CD4-positive, alpha-beta T cell (primary cell): ENCODE measurements at regions not wholly inside any gene's neighbourhood (a gene's known extent, or its start where the extent isn't known, plus 50 kb on each side); places are given as distances from the start of the nearest gene placed in this dataset.

ENCODE experiments used
- ATAC-seq: fragments of 200-7000 bp; cut with Tn5 transposase; one replicate; pipeline ENCODE4 v1.10.0; 2022; ENCODE audit warnings: mild to moderate bottlenecking; ENCODE audit not compliant: poor library complexity
- CTCF ChIA-PET: fragments of 350-600 bp; sonication (Branson Sonifier 250); formaldehyde crosslinking; loops from one replicate; lab custom pipeline; 2021; ENCODE audit warnings: antibody characterized with exemption, inconsistent platforms; lab: Charles Lee
- POLR2A ChIA-PET: fragments of 350-600 bp; sonication (Branson Sonifier 250); formaldehyde crosslinking; loops from one replicate; lab custom pipeline; 2021; ENCODE audit warnings: antibody characterized with exemption, inconsistent platforms; lab: Charles Lee
- DNase-seq, 14 experiments: peaks; one replicate each; pipeline ENCODE4 v3.0.0-alpha.2; 2013 to 2020; ENCODE audit warnings: mixed read lengths in 2 of 14
- H3K27ac ChIP-seq, 2 donors: one replicate each; pipeline versions ENCODE4 v1.5.1 to v1.7.0; 2013; ENCODE audit warnings: low read length in 2 of 2, low read depth in 1 of 2, mild to moderate bottlenecking in 1 of 2
- H3K27me3 ChIP-seq, 2 experiments: 1 replicate in 1 of 2; 2 replicates in 1 of 2; pipeline versions ENCODE4 v1.6.1 to v1.7.0; 2013; ENCODE audit warnings: low read length in 2 of 2, control low read depth in 1 of 2, mild to moderate bottlenecking in 1 of 2, moderate library complexity in 1 of 2; ENCODE audit not compliant: insufficient read depth in 2 of 2, control insufficient read depth in 1 of 2
- H3K36me3 ChIP-seq: one replicate; pipeline ENCODE4 v1.6.1; 2013; ENCODE audit warnings: low read length, control low read depth; ENCODE audit not compliant: insufficient read depth
- H3K4me1 ChIP-seq: one replicate; pipeline ENCODE4 v1.6.1; 2013; ENCODE audit warnings: low read length, control low read depth; ENCODE audit not compliant: insufficient read depth
- H3K4me3 ChIP-seq: one replicate; pipeline ENCODE4 v1.5.1; 2013; ENCODE audit warnings: mild to moderate bottlenecking, low read length, moderate library complexity
- H3K9me3 ChIP-seq, 2 experiments: 1 replicate in 1 of 2; 2 replicates in 1 of 2; pipeline versions ENCODE4 v1.6.1 to v1.7.0; 2013; ENCODE audit warnings: low read length in 2 of 2, mild to moderate bottlenecking in 2 of 2, control low read depth in 1 of 2, moderate library complexity in 1 of 2; ENCODE audit not compliant: control insufficient read depth in 1 of 2, insufficient read depth in 1 of 2
- H3K27ac Mint-ChIP-seq: one replicate; pipeline ENCODE4 v1.8.0; 2020; ENCODE audit warnings: mixed read lengths
- H3K27me3 Mint-ChIP-seq: one replicate; pipeline ENCODE4 v1.8.0; 2021; ENCODE audit warnings: mixed read lengths
- H3K36me3 Mint-ChIP-seq: one replicate; pipeline ENCODE4 v1.8.0; 2021; ENCODE audit warnings: low read depth, mixed read lengths
- H3K4me1 Mint-ChIP-seq: one replicate; pipeline ENCODE4 v1.8.0; 2021; ENCODE audit warnings: low read depth, mixed read lengths
- H3K4me3 Mint-ChIP-seq: one replicate; pipeline ENCODE4 v1.8.0; 2020; ENCODE audit warnings: mild to moderate bottlenecking, mixed read lengths
- H3K9me3 Mint-ChIP-seq: one replicate; pipeline ENCODE4 v1.8.0; 2020; ENCODE audit warnings: mixed read lengths
- intact Hi-C, 2 experiments: fragments of 100-400 bp; cut with DNase I in 1 of 2; cut with micrococcal nuclease in 1 of 2; formaldehyde crosslinking; loops; one replicate each; pipeline versions ENCODE4 v1.15.1 to v1.9.0; 2023 to 2025; cut with DNase I, micrococcal nuclease
- TF ChIP-seq, protein P1 (sequence below): fragments of 200-600 bp; IDR thresholded peaks from one replicate; pipeline ENCODE4 v1.8.0; 2022; ENCODE audit warnings: antibody characterized with exemption, mild to moderate bottlenecking

DNA sequence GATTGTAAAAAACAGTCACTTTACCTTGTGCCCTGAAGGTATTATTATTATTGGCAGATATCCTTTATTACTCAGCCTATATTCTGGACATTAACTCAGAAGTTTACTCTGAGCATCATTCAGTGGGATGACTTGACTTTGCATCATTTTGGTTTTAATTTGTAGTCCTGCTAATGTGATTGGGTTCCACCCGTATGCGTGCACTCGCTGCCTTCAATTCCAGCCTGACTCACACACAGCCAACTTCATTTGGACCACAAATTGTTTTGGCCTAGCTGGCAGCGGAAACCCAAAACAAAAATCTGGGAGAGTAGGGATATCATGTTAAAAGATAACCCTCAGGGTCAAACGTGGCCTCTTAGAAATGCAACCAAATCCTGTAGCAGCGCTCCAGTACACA, 704.4 kb upstream of the SLC35B3 start:
- H3K4me1 ChIP-seq: no peaks in the 10 kb centered on the region
- Mint-ChIP-seq H3K36me3 (no peaks in the 10 kb centered on the region), H3K27me3 (no peaks in the 10 kb centered on the region), H3K9me3 (peaks cover 6% of the 10 kb centered on the region), H3K4me1 (no peaks in the 10 kb centered on the region), H3K27ac (no peak overlapping the region), H3K4me3 (no peak overlapping the region)
- ChIA-PET POLR2A (no interaction called here), CTCF (no interaction called here)
- ATAC-seq: no peak
- H3K4me3 ChIP-seq: no peak overlapping the region
- no peak for DNase-seq
- H3K36me3 ChIP-seq: no peaks in the 10 kb centered on the region
- H3K9me3 ChIP-seq: peaks cover 0 to 9% of the 10 kb centered on the region in 2 experiments
- no peaks in the 10 kb centered on the region for H3K27me3 ChIP-seq
- intact Hi-C loops: no loop called here
- TF ChIP-seq, protein P1, sequence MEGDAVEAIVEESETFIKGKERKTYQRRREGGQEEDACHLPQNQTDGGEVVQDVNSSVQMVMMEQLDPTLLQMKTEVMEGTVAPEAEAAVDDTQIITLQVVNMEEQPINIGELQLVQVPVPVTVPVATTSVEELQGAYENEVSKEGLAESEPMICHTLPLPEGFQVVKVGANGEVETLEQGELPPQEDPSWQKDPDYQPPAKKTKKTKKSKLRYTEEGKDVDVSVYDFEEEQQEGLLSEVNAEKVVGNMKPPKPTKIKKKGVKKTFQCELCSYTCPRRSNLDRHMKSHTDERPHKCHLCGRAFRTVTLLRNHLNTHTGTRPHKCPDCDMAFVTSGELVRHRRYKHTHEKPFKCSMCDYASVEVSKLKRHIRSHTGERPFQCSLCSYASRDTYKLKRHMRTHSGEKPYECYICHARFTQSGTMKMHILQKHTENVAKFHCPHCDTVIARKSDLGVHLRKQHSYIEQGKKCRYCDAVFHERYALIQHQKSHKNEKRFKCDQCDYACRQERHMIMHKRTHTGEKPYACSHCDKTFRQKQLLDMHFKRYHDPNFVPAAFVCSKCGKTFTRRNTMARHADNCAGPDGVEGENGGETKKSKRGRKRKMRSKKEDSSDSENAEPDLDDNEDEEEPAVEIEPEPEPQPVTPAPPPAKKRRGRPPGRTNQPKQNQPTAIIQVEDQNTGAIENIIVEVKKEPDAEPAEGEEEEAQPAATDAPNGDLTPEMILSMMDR: no peak
- no peak overlapping the region for H3K27ac ChIP-seq

DNA sequence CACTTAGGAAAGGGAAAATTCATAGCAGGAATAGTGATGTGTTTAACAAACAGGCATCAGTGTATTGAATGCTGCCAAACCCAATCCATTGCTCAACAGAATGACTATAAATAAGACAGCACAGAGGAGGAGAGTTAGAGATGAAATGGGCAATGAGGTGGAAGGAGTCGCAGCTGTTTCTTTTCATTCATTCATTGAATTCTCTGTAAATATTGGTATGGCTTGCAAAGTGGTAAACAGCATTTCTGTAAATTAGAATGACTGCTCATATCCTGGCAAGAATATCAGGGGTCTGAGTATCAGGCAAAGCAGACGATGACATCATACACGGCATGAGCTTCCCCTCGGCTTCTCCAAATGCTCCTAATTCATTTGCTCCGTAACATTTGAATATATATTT, 703.6 kb upstream of the SLC35B3 start:
- ATAC-seq (no peak), DNase-seq (no peak)
- Mint-ChIP-seq H3K27ac (no peak overlapping the region), H3K36me3 (no peaks in the 10 kb centered on the region), H3K4me1 (no peaks in the 10 kb centered on the region), H3K4me3 (no peak overlapping the region), H3K27me3 (no peaks in the 10 kb centered on the region), H3K9me3 (peaks cover 3% of the 10 kb centered on the region)
- intact Hi-C loops: no loop called here
- H3K27ac ChIP-seq: no peak overlapping the region
- TF ChIP-seq, protein P1: no peak
- CTCF ChIA-PET: no interaction called here
- H3K4me1 ChIP-seq: no peaks in the 10 kb centered on the region
- no peak overlapping the region for H3K4me3 ChIP-seq
- no peaks in the 10 kb centered on the region for H3K27me3 ChIP-seq
- H3K36me3 ChIP-seq: no peaks in the 10 kb centered on the region
- H3K9me3 ChIP-seq: peaks cover 0 to 6% of the 10 kb centered on the region in 2 experiments
- POLR2A ChIA-PET: no interaction called here

DNA sequence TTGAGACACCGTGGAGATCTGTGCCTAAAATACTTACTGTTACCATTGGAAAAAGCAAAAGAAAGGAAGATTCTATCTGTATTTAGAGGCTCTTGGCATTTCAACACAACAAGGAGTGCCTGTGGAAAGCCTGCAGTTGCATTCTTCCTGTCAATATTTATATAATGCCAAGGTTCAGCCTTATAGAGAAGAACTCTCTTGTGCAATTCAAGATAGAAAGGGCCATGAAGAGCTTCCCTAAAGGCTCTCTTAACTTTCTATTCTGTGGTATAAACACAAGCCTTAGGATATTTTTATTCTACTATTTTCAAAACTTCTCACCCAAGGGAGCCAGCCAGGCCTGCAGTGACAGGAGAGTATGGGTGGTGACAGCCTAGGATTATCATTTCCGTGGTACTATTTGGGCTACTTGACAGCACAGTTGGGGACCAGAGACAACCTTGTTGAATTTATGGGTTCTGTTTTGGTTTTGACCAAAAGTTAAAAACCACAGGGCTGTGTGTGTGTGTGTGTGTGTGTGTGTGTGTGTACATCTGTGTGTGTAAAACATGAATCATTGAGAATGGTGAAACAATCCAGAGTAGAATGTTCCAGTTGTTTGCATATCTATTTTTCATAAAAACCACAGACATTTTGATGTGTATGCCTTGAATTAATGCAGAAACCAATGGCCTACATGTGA, 700.9 kb upstream of the SLC35B3 start:
- CTCF ChIA-PET: no interaction called here
- no peak overlapping the region for H3K27ac ChIP-seq
- Mint-ChIP-seq H3K9me3 (no peaks in the 10 kb centered on the region), H3K27ac (no peak overlapping the region), H3K4me1 (peaks cover 6% of the 10 kb centered on the region), H3K27me3 (no peaks in the 10 kb centered on the region), H3K36me3 (no peaks in the 10 kb centered on the region), H3K4me3 (no peak overlapping the region)
- no peaks in the 10 kb centered on the region for H3K27me3 ChIP-seq
- DNase-seq (no peak), ATAC-seq (no peak)
- no peaks in the 10 kb centered on the region for H3K36me3 ChIP-seq
- no peaks in the 10 kb centered on the region for H3K4me1 ChIP-seq
- intact Hi-C loops: no loop called here
- POLR2A ChIA-PET: no interaction called here
- peaks cover 0 to 8% of the 10 kb centered on the region in 2 experiments for H3K9me3 ChIP-seq
- TF ChIP-seq, protein P1: no peak
- H3K4me3 ChIP-seq: no peak overlapping the region
